Small intestine (tissue), 7 donors: ENCODE measurements at regions not wholly inside any gene's neighbourhood (a gene's known extent, or its start where the extent isn't known, plus 50 kb on each side); places are given as distances from the start of the nearest gene placed in this dataset.

Experiments
- DNase-seq, 2 donors: peaks; one replicate each; pipeline versions ENCODE4 v3.0.0 to v3.0.0-alpha.2; 2013
- FAIRE-seq: peaks from 2 replicates; lab custom pipeline; 2012; peaks lifted over from hg19 to GRCh38; lab: Jason Lieb, UNC
- H3K27ac ChIP-seq, 3 donors: one replicate each; pipeline ENCODE4 v1.5.1; 2013; ENCODE audit warnings: low read length in 2 of 3, mild to moderate bottlenecking in 2 of 3, control low read depth in 1 of 3, inconsistent platforms in 1 of 3, low read depth in 1 of 3, moderate library complexity in 1 of 3
- H3K27me3 ChIP-seq, 3 donors: one replicate each; pipeline ENCODE4 v1.6.1; 2013; ENCODE audit warnings: low read length in 3 of 3, inconsistent platforms in 1 of 3; ENCODE audit not compliant: control insufficient read depth in 3 of 3, insufficient read depth in 3 of 3
- H3K36me3 ChIP-seq, 3 donors: one replicate each; pipeline ENCODE4 v1.6.1; 2013; ENCODE audit warnings: low read length in 3 of 3, inconsistent platforms in 1 of 3, low read depth in 1 of 3, mild to moderate bottlenecking in 1 of 3, moderate library complexity in 1 of 3; ENCODE audit not compliant: control insufficient read depth in 3 of 3, insufficient read depth in 2 of 3
- H3K4me1 ChIP-seq, 3 donors: one replicate each; pipeline ENCODE4 v1.6.1; 2013; ENCODE audit warnings: low read length in 2 of 3, inconsistent platforms in 1 of 3, low read depth in 1 of 3, mild to moderate bottlenecking in 1 of 3, moderate library complexity in 1 of 3; ENCODE audit not compliant: control insufficient read depth in 3 of 3, insufficient read depth in 2 of 3
- H3K4me3 ChIP-seq, 3 donors: one replicate each; pipeline ENCODE4 v1.5.1; 2013; ENCODE audit warnings: low read length in 3 of 3, control low read depth in 1 of 3, inconsistent platforms in 1 of 3, low read depth in 1 of 3, mild to moderate bottlenecking in 1 of 3, moderate library complexity in 1 of 3
- H3K9me3 ChIP-seq, 2 donors: one replicate each; pipeline ENCODE4 v1.6.1; 2013; ENCODE audit warnings: low read depth in 1 of 2, low read length in 1 of 2; ENCODE audit not compliant: control insufficient read depth in 2 of 2, insufficient read depth in 1 of 2
- WGBS, 3 donors: extraction: QIAGEN DNeasy Blood & Tissue Kit; methylation state at CpG; one replicate each; pipeline ENCODE4 v1.1.7; 2013; 5-methylcytosine and 5-hydroxymethylcytosine counted together
- donor health status: healthy with polysubstance abuse.
- donor health status: control.
- donor health status: control.
- donor health status: Bipolar disorder and iron deficiency.
- donor health status: healthy.

GRCh38 chrX:34879346-34879745 is 63.2 kb upstream of the FAM47B start:
- DNase-seq (no peak), FAIRE-seq (no peak)
- WGBS, 3 donors: 25 to 49% (median 42%) methylated on average over 2 of the region's 2 CpGs
- Histone ChIP-seq H3K27me3 (no peaks in the 10 kb centered on the region), H3K9me3 (no peaks in the 10 kb centered on the region), H3K27ac (no peak overlapping the region), H3K36me3 (no peaks in the 10 kb centered on the region), H3K4me3 (no peak overlapping the region), H3K4me1 (no peaks in the 10 kb centered on the region)

GRCh38 chrX:34879886-34880285 is 62.7 kb upstream of the FAM47B start:
- no peak overlapping the region for H3K4me3 ChIP-seq
- no peak overlapping the region for H3K27ac ChIP-seq
- H3K4me1 ChIP-seq: no peaks in the 10 kb centered on the region
- no peaks in the 10 kb centered on the region for H3K9me3 ChIP-seq
- DNase-seq: no peak
- H3K36me3 ChIP-seq: no peaks in the 10 kb centered on the region
- no peak for FAIRE-seq
- WGBS, 3 donors: 50 to 80% (median 73%) methylated on average over 4 of the region's 4 CpGs
- H3K27me3 ChIP-seq: no peaks in the 10 kb centered on the region

DNA sequence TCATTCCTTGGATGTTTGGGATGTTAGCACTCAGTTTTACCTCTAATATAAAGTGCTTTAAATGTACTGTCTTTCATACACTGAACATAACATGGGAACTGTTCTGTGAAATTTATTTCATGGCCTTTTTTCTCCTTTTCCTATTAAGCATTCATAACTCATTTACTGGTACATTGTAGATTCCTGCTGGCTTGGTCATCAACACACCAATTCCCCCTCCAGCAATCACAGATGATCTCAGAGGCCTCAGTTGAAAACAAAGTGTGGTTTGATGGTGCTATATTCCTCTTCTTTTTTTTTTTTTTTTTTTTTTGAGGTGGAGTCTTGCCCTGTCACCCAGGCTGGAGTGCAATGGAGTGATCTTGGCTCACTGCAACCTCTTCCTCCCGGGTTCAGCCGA is 61.9 kb upstream of the FAM47B start:
- FAIRE-seq (no peak), DNase-seq (no peak)
- Histone ChIP-seq H3K36me3 (no peaks in the 10 kb centered on the region), H3K4me1 (no peaks in the 10 kb centered on the region), H3K4me3 (no peak overlapping the region), H3K27me3 (no peaks in the 10 kb centered on the region), H3K9me3 (no peaks in the 10 kb centered on the region), H3K27ac (no peak overlapping the region)
- WGBS, 3 donors: 74 to 95% (median 82%) methylated on average over 2 of the region's 2 CpGs

- Histone ChIP-seq H3K27me3 (no peaks in the 10 kb centered on the region), H3K9me3 (no peaks in the 10 kb centered on the region), H3K4me1 (no peaks in the 10 kb centered on the region), H3K27ac (no peak overlapping the region), H3K36me3 (no peaks in the 10 kb centered on the region), H3K4me3 (no peak overlapping the region)
- 82 to 94% (median 94%) methylated on average over 5 of the region's 5 CpGs for WGBS, 3 donors
- DNase-seq: no peak
- no peak for FAIRE-seq
Observed at GRCh38 chrX:34881671-34882070, 60.9 kb upstream of the FAM47B start.

- Histone ChIP-seq H3K36me3 (no peaks in the 10 kb centered on the region), H3K4me1 (no peaks in the 10 kb centered on the region), H3K27ac (no peak overlapping the region), H3K9me3 (no peaks in the 10 kb centered on the region), H3K4me3 (no peak overlapping the region), H3K27me3 (no peaks in the 10 kb centered on the region)
- 38 to 47% (median 43%) methylated on average over 2 of the region's 2 CpGs for WGBS, 3 donors
- no peak for FAIRE-seq
- DNase-seq: peak in 1 of 2 donors; percentile 2
Observed at GRCh38 chrX:34884817-34885216, 57.8 kb upstream of the FAM47B start.

DNA sequence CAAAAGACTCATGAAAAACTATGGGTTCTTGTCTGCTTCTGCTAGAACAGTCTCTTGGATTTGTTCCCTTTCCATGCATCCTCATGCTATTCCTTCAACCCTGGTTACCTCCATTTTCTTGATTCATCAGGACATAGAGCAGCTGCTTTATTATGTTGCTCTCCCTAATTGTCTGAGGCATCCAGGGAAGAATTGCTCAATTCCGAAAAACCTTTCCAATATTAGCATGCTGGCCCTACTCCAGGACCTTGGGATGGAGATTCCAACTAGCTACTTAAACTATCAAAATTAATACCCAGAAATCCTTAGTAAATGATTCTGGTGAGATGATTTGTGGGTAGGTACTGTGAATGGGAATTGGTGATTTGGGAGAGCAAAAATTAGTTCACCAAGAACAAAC is 56.6 kb upstream of the FAM47B start:
- H3K4me1 ChIP-seq: no peaks in the 10 kb centered on the region
- 70 to 89% (median 79%) methylated on average over 1 of the region's 1 CpG for WGBS, 3 donors
- no peaks in the 10 kb centered on the region for H3K27me3 ChIP-seq
- no peak overlapping the region for H3K27ac ChIP-seq
- H3K4me3 ChIP-seq: no peak overlapping the region
- no peak for DNase-seq
- FAIRE-seq: no peak
- H3K36me3 ChIP-seq: no peaks in the 10 kb centered on the region
- H3K9me3 ChIP-seq: no peaks in the 10 kb centered on the region

DNA sequence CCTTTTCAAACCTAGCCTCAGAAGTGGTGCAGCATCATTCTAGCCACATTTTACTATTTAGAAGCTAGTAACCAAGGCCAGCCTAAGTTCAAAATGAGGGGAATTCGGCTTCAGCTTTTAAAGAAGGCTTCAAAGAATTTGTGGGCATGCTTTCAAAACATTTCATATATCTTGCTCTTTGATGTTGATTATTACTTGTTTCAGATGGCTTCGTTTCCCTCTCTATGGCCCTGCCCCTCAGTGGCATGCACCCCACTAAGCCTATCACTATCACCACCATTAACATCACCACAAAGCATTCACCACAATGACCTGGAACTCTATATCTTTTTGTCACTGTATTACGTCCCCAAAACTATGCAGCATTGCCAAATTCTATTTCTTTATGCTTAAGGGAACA is 51.2 kb upstream of the FAM47B start:
- Histone ChIP-seq H3K27ac (no peak overlapping the region), H3K4me1 (no peaks in the 10 kb centered on the region), H3K4me3 (no peak overlapping the region), H3K36me3 (no peaks in the 10 kb centered on the region), H3K9me3 (no peaks in the 10 kb centered on the region), H3K27me3 (no peaks in the 10 kb centered on the region)
- FAIRE-seq (no peak), DNase-seq (no peak)
- 28 to 75% (median 33%) methylated on average over 3 of the region's 3 CpGs for WGBS, 3 donors
